Epithelial cell of esophagus (primary cell): ENCODE measurements at regions not wholly inside any gene's neighbourhood (a gene's known extent, or its start where the extent isn't known, plus 50 kb on each side); places are given as distances from the start of the nearest gene placed in this dataset.

Experiments
- DNase-seq: peaks from one replicate; pipeline ENCODE4 v3.0.0; 2010; ENCODE audit warnings: low read depth
- H3K4me3 ChIP-seq: 2 replicates; pipeline ENCODE4 v1.5.1; 2011; ENCODE audit warnings: mild to moderate bottlenecking, low read length, control low read depth
- TF ChIP-seq, protein P1 (sequence below): IDR thresholded peaks from 2 replicates; pipeline ENCODE4 v1.5.1; 2011; ENCODE audit warnings: low read depth, mild to moderate bottlenecking, low read length, control low read depth, inconsistent platforms; ENCODE audit not compliant: insufficient read depth; ENCODE audit errors: missing control alignments

DNA sequence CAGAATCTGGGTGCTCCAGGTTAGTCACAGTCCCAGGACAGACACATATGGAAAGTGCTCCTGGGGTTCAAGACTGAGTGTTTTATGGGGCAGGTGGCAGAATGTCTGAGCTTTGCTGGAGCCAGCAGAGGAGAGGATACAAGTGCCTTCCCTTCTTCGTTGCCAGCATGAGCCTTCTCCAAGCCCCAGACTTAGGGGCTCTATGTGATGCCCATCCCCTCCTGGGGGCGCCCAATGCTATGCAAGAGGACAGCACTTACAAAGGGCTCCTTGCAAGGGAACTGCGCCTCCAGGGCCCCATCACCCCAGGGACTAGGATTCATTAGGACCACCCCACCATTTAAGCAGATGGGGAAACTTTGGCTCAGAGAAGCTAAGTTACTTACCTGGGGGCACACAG lies 581.9 kb downstream of the BUD13 start:
- no peak overlapping the region for H3K4me3 ChIP-seq
- DNase-seq = no peak
- TF ChIP-seq, protein P1, sequence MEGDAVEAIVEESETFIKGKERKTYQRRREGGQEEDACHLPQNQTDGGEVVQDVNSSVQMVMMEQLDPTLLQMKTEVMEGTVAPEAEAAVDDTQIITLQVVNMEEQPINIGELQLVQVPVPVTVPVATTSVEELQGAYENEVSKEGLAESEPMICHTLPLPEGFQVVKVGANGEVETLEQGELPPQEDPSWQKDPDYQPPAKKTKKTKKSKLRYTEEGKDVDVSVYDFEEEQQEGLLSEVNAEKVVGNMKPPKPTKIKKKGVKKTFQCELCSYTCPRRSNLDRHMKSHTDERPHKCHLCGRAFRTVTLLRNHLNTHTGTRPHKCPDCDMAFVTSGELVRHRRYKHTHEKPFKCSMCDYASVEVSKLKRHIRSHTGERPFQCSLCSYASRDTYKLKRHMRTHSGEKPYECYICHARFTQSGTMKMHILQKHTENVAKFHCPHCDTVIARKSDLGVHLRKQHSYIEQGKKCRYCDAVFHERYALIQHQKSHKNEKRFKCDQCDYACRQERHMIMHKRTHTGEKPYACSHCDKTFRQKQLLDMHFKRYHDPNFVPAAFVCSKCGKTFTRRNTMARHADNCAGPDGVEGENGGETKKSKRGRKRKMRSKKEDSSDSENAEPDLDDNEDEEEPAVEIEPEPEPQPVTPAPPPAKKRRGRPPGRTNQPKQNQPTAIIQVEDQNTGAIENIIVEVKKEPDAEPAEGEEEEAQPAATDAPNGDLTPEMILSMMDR = no peak

DNA sequence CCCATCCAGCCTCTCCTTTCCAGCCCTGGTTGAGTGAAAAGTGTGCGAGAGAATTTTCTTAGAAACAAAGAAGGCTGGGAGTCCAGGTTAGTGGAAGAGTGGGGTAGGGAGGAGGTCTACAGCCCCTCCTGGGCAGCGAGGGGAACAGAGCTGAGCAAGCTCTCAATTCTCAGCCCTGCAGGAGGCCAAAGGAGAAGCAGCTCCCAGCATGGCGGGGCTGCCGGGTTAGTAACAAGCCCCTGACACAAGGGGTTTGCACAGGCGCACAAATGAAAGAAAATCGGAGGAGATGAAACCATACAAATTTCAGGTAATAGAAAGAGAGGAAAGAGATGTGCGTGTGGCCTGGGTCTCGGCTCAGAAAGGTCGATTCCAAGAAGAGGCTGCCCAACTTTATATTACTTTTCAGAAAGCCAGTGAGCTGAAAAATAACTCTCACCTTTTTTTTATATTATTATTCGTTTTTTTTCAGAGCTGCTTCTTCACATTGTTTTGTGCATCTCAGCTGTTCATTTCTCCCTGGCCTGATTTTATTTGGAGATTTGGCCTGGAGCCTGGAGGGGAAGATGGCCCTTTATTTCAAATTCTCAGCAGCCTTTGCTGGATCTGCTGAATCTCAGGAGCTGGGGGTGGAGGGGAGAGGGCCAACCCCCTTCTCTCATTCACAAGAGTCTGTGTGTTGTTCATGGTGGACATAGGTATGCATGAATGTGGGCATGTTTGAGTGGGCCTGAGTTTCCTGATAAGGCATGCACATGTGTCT lies 583.2 kb downstream of the BUD13 start:
- TF ChIP-seq, protein P1 = no peak
- no peak for DNase-seq
- no peak overlapping the region for H3K4me3 ChIP-seq

DNA sequence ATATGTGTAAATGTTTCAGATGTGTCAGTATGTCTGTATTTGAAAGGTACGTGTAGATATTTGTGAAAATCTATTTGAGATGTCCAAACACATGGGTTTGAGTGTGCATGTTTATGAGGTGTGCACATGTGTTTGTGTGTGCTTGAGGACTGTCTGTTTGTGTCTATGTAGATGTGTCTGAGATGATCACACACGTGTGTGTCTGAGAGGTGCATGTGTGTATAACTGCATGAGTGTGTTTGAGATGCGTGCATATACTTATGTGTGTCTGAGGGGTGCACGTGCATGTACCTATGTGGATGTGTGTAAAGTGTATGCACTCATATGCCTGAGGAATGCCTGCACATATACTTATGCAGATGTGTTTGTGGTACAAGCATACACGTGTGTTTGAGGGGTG lies 584.4 kb downstream of the BUD13 start:
- no peak overlapping the region for H3K4me3 ChIP-seq
- DNase-seq = no peak
- TF ChIP-seq, protein P1 = no peak

DNA sequence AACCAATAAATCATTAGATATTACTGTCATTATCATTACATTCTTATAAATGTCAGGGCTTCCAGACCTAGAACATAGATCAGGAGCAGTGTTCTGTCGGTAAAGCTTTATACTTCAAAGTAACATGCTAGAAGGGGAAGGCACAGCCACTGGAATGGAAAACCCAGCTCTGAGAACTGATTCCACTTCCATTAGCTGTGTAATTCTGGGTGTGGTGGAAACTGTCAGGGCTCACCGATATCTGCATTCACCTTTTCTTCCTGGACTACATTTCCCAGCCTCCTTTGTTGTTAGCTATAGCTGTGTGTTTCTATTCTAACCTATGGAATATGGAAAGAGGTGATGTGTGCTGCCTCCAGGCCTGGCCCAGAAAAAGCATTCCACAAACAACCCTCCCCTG lies 585.8 kb downstream of the BUD13 start:
- TF ChIP-seq, protein P1 = no peak
- H3K4me3 ChIP-seq = no peak overlapping the region
- DNase-seq = no peak

DNA sequence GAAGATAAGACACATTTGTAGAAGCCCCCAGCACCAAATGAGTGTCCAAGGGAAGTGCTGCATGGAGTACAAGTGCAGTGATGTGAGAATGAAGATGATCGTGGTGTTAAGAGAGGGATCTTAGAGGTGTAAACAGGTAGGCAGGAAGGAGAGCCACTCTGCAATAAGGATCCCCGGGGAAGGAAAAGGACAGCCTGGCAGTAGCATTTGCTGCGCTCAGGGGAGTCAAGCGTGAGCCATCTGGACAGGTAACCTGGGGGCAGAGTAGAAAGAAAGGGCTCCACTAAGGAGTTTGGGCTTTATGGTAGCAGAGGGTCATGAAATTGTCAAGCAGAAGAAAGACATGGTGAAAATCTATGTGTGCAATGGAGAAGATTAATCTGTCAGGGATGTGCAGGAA lies 587.2 kb downstream of the BUD13 start:
- no peak for DNase-seq
- H3K4me3 ChIP-seq = no peak overlapping the region
- TF ChIP-seq, protein P1 = no peak

DNA sequence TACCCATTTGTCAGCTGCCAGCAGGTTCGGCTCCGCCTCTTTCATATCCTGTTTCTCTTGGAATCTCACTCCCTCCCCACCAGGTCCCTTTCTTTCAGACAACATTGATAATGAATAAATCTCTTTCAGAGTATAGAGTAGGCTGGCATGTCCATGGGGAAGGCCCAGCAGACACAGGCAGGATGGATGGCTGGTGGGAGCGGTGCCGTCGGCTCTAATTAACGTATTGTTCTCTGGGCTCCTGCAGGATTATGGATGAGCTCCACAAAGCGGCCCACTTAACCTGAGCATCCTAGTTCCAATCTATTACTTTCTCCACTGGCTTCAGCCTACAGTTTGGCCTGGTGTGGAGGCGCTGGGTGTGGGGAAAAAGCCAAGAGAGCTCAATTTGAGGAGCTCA lies 588.0 kb downstream of the BUD13 start:
- TF ChIP-seq, protein P1 = no peak
- DNase-seq = no peak
- no peak overlapping the region for H3K4me3 ChIP-seq

DNA sequence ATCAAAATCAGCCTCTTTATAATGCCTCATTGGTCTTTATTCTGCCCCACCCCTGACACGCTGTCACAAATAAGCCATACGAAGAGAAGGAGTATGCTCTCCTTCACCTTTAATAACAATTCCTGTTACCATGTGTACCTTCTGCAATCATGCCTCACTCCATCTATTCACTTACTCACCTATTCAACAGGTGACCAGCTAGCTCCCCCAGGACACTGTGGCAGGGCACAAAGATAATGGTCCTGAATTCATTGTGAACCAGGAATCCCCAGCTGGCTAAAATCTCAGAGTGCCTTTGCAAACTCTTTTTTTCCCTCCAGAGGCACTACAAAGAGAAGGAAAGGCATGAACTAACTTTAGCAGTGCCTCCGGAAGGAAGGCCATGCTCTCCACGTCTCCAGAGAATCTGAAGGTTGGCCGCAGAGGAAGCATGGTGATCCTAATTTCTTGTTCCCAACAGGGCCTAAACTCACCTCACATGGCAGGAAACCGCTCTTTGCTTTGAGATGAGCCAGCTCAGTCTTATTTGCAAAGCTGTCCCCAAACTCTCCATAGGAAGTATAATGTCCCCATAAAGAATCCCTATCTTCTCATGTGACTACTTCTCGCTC lies 590.3 kb downstream of the BUD13 start:
- TF ChIP-seq, protein P1 = no peak
- no peak overlapping the region for H3K4me3 ChIP-seq
- DNase-seq = no peak
